Bronchial epithelial cell (primary cell): ENCODE measurements at regions not wholly inside any gene's neighbourhood (a gene's known extent, or its start where the extent isn't known, plus 50 kb on each side); places are given as distances from the start of the nearest gene placed in this dataset.

Experiments
- DNase-seq: peaks from one replicate; pipeline ENCODE4 v3.0.0-alpha.2; 2010; ENCODE audit warnings: low read depth
- FAIRE-seq: peaks from 2 replicates; lab custom pipeline; 2011; peaks lifted over from hg19 to GRCh38; lab: Jason Lieb, UNC
- H3K27me3 ChIP-seq: 2 replicates; pipeline ENCODE4 v1.5.1; 2011; ENCODE audit warnings: low read length; ENCODE audit not compliant: control insufficient read depth, insufficient read depth
- H3K36me3 ChIP-seq: 2 replicates; pipeline ENCODE4 v1.5.1; 2011; ENCODE audit warnings: low read length; ENCODE audit not compliant: control insufficient read depth, insufficient read depth
- H3K4me3 ChIP-seq: 2 replicates; pipeline ENCODE4 v1.5.1; 2011; ENCODE audit warnings: mild to moderate bottlenecking, low read depth, low read length, control low read depth
- TF ChIP-seq, protein P1 (sequence below): IDR thresholded peaks from 2 replicates; pipeline ENCODE4 v1.5.1; 2011; ENCODE audit warnings: mild to moderate bottlenecking, moderate library complexity, low read length, control low read depth, inconsistent platforms; ENCODE audit not compliant: insufficient read depth, severe bottlenecking

DNA sequence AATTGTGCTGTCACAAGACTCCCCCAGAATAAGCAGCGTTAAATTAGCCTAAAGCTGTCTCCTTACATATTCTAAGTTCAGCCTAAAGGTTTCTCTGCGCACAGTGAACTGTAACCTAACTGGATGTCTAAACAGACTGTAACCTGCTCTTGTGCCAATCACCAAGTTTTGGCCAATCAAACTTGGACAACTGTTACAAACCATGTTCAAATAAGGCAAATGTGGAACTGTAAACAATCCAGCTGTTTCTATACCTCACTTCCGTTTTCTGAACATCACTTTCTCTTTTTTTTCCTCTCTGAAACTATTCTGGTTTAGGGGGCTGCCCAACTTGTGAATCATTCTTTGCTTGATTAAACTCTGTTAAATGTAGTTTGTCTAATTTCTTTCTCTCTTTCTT is 252.2 kb upstream of the HABP2 start:
- no peak for DNase-seq
- TF ChIP-seq, protein P1, sequence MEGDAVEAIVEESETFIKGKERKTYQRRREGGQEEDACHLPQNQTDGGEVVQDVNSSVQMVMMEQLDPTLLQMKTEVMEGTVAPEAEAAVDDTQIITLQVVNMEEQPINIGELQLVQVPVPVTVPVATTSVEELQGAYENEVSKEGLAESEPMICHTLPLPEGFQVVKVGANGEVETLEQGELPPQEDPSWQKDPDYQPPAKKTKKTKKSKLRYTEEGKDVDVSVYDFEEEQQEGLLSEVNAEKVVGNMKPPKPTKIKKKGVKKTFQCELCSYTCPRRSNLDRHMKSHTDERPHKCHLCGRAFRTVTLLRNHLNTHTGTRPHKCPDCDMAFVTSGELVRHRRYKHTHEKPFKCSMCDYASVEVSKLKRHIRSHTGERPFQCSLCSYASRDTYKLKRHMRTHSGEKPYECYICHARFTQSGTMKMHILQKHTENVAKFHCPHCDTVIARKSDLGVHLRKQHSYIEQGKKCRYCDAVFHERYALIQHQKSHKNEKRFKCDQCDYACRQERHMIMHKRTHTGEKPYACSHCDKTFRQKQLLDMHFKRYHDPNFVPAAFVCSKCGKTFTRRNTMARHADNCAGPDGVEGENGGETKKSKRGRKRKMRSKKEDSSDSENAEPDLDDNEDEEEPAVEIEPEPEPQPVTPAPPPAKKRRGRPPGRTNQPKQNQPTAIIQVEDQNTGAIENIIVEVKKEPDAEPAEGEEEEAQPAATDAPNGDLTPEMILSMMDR, result no peak
- no peak for FAIRE-seq
- Histone ChIP-seq H3K4me3 (no peak overlapping the region), H3K27me3 (no peaks in the 10 kb centered on the region), H3K36me3 (no peaks in the 10 kb centered on the region)

GRCh38 chr10:113301342-113301984 is 251.4 kb upstream of the HABP2 start:
- Histone ChIP-seq H3K4me3 (no peak overlapping the region), H3K27me3 (peaks cover 1% of the 10 kb centered on the region), H3K36me3 (no peaks in the 10 kb centered on the region)
- TF ChIP-seq, protein P1, result no peak
- FAIRE-seq, result no peak
- DNase-seq, result no peak

GRCh38 chr10:113302062-113302461 is 250.8 kb upstream of the HABP2 start:
- Histone ChIP-seq H3K4me3 (no peak overlapping the region), H3K27me3 (peaks cover 1% of the 10 kb centered on the region), H3K36me3 (no peaks in the 10 kb centered on the region)
- DNase-seq (peak; percentile 15), FAIRE-seq (no peak)
- TF ChIP-seq, protein P1, result no peak

- no peak overlapping the region for H3K4me3 ChIP-seq
- peaks cover 1% of the 10 kb centered on the region for H3K27me3 ChIP-seq
- TF ChIP-seq, protein P1, result no peak
- FAIRE-seq, result no peak
- no peaks in the 10 kb centered on the region for H3K36me3 ChIP-seq
- peak; percentile 38 for DNase-seq
Observed at GRCh38 chr10:113303544-113304146, 249.2 kb upstream of the HABP2 start.

- TF ChIP-seq, protein P1, result no peak
- FAIRE-seq (no peak), DNase-seq (no peak)
- Histone ChIP-seq H3K27me3 (peaks cover 1% of the 10 kb centered on the region), H3K36me3 (no peaks in the 10 kb centered on the region), H3K4me3 (no peak overlapping the region)
Observed at GRCh38 chr10:113304726-113305125, 248.1 kb upstream of the HABP2 start.

GRCh38 chr10:113305871-113306270 is 247.0 kb upstream of the HABP2 start:
- FAIRE-seq, result no peak
- no peak overlapping the region for H3K4me3 ChIP-seq

More at GRCh38 chr10:113305871-113306270, 247.0 kb upstream of the HABP2 start:
- DNase-seq, result no peak
- TF ChIP-seq, protein P1, result no peak
- Histone ChIP-seq H3K36me3 (no peaks in the 10 kb centered on the region), H3K27me3 (peaks cover 1% of the 10 kb centered on the region)
